SK-N-MC (cell line): ENCODE measurements at regions not wholly inside any gene's neighbourhood (a gene's known extent, or its start where the extent isn't known, plus 50 kb on each side); places are given as distances from the start of the nearest gene placed in this dataset.
"Not testable (repeated sequence)": the region's sequence is repeated elsewhere in the genome, so short reads cannot be mapped to it uniquely, and the experiment has no call there.

Experiments
- DNase-seq: peaks from one replicate; pipeline ENCODE4 v3.0.0-alpha.2; 2011; ENCODE audit warnings: low read depth, low spot score
- H3K27ac ChIP-seq: fragments of 200-600 bp; sonication (generic); 2 replicates; pipeline ENCODE4 v1.5.1; 2016; ENCODE audit warnings: mixed run types
- H3K36me3 ChIP-seq: fragments of 200-600 bp; sonication (generic); 2 replicates; pipeline ENCODE4 v1.6.1; 2017; ENCODE audit warnings: antibody characterized with exemption, low read length, mixed read lengths; ENCODE audit not compliant: insufficient read depth
- H3K4me3 ChIP-seq: fragments of 200-600 bp; sonication (generic); 2 replicates; pipeline ENCODE4 v1.5.1; 2016
- H3K9ac ChIP-seq: fragments of 200-600 bp; sonication (generic); 2 replicates; pipeline ENCODE4 v1.8.0; 2017; ENCODE audit warnings: mixed run types, mixed read lengths; ENCODE audit not compliant: insufficient read length
- H3K9me3 ChIP-seq: fragments of 200-600 bp; sonication (generic); 2 replicates; pipeline ENCODE4 v1.6.1; 2017; ENCODE audit warnings: low read depth, mild to moderate bottlenecking, antibody characterized with exemption, low read length, moderate library complexity, mixed read lengths
- EZH2 ChIP-seq: fragments of 200-600 bp; sonication (generic); IDR thresholded peaks from one replicate; pipeline ENCODE4 v1.6.1; 2017; ENCODE audit warnings: antibody characterized with exemption
- FOXP2 ChIP-seq: optimal IDR thresholded peaks from 2 replicates; pipeline ENCODE3; 2011; ENCODE audit warnings: mild to moderate bottlenecking, moderate library complexity; ENCODE audit not compliant: insufficient read depth; ENCODE audit errors: extremely low read length, control extremely low read depth
- POLR2AphosphoS5 ChIP-seq: IDR thresholded peaks from 2 replicates; pipeline ENCODE4 v1.6.1; 2012; ENCODE audit warnings: mild to moderate bottlenecking, low read depth, low read length, borderline replicate concordance

GRCh38 chr21:35382696-35383095 is 333.6 kb upstream of the RUNX1 start:
- Histone ChIP-seq H3K9ac (no peak overlapping the region), H3K36me3 (no peaks in the 10 kb centered on the region), H3K4me3 (no peak overlapping the region), H3K27ac (no peak overlapping the region), H3K9me3 (no peaks in the 10 kb centered on the region)
- no peak for TF ChIP-seq POLR2AphosphoS5
- TF ChIP-seq EZH2 = no peak
- TF ChIP-seq FOXP2 = no peak
- DNase-seq = no peak

- Histone ChIP-seq H3K9me3 (no peaks in the 10 kb centered on the region), H3K9ac (no peak overlapping the region), H3K36me3 (no peaks in the 10 kb centered on the region), H3K4me3 (no peak overlapping the region), H3K27ac (no peak overlapping the region)
- DNase-seq = no peak
- TF ChIP-seq FOXP2 (no peak), EZH2 (no peak), POLR2AphosphoS5 (no peak)
Measured at GRCh38 chr21:35381743-35382310, 332.7 kb upstream of the RUNX1 start.

- not testable (repeated sequence) for DNase-seq, H3K9ac ChIP-seq, H3K36me3 ChIP-seq, H3K27ac ChIP-seq, H3K4me3 ChIP-seq, H3K9me3 ChIP-seq
Measured at GRCh38 chr21:35380304-35380703, 331.2 kb upstream of the RUNX1 start.

- Histone ChIP-seq H3K9ac (no peak overlapping the region), H3K9me3 (no peaks in the 10 kb centered on the region), H3K36me3 (no peaks in the 10 kb centered on the region), H3K27ac (no peak overlapping the region), H3K4me3 (no peak overlapping the region)
- DNase-seq = no peak
- TF ChIP-seq EZH2 = no peak
- no peak for TF ChIP-seq FOXP2
- no peak for TF ChIP-seq POLR2AphosphoS5
Measured at GRCh38 chr21:35378881-35379280, 329.8 kb upstream of the RUNX1 start.

- Histone ChIP-seq H3K4me3 (no peak overlapping the region), H3K27ac (no peak overlapping the region), H3K36me3 (no peaks in the 10 kb centered on the region), H3K9ac (no peak overlapping the region), H3K9me3 (no peaks in the 10 kb centered on the region)
- DNase-seq = no peak
- no peak for TF ChIP-seq EZH2
- TF ChIP-seq POLR2AphosphoS5 = no peak
- no peak for TF ChIP-seq FOXP2
Measured at GRCh38 chr21:35377505-35378090, 328.5 kb upstream of the RUNX1 start.

- no peaks in the 10 kb centered on the region for H3K36me3 ChIP-seq
- TF ChIP-seq POLR2AphosphoS5 (no peak), FOXP2 (no peak), EZH2 (no peak)
- no peak overlapping the region for H3K9ac ChIP-seq
- H3K9me3 ChIP-seq = no peaks in the 10 kb centered on the region
- H3K4me3 ChIP-seq = no peak overlapping the region
- no peak overlapping the region for H3K27ac ChIP-seq
- no peak for DNase-seq
Measured at GRCh38 chr21:35376406-35377135, 327.5 kb upstream of the RUNX1 start.

- Histone ChIP-seq H3K36me3 (no peaks in the 10 kb centered on the region), H3K9ac (no peak overlapping the region), H3K4me3 (no peak overlapping the region), H3K27ac (no peak overlapping the region), H3K9me3 (no peaks in the 10 kb centered on the region)
- no peak for TF ChIP-seq FOXP2
- TF ChIP-seq POLR2AphosphoS5 = no peak
- no peak for TF ChIP-seq EZH2
- no peak for DNase-seq
Measured at GRCh38 chr21:35375115-35375514, 326.0 kb upstream of the RUNX1 start.

GRCh38 chr21:35373998-35374397 is 324.9 kb upstream of the RUNX1 start:
- H3K36me3 ChIP-seq = no peaks in the 10 kb centered on the region
- H3K4me3 ChIP-seq = no peak overlapping the region
- DNase-seq = no peak
- no peak overlapping the region for H3K27ac ChIP-seq
- no peaks in the 10 kb centered on the region for H3K9me3 ChIP-seq
- TF ChIP-seq EZH2 (no peak), FOXP2 (no peak), POLR2AphosphoS5 (no peak)
- H3K9ac ChIP-seq = no peak overlapping the region
